GM12864 (cell line): ENCODE measurements at regions not wholly inside any gene's neighbourhood (a gene's known extent, or its start where the extent isn't known, plus 50 kb on each side); places are given as distances from the start of the nearest gene placed in this dataset.

ENCODE experiments used
- DNase-seq: peaks from one replicate; pipeline ENCODE4 v3.0.0-alpha.2; 2011; ENCODE audit warnings: low read depth
- H3K4me3 ChIP-seq: 2 replicates; pipeline ENCODE4 v1.5.1; 2011; ENCODE audit warnings: mild to moderate bottlenecking, low read depth, low read length, control low read depth
- TF ChIP-seq, protein P1 (sequence below): IDR thresholded peaks from 2 replicates; pipeline ENCODE4 v1.5.1; 2011; ENCODE audit warnings: low read depth, mild to moderate bottlenecking, moderate library complexity, low read length, control low read depth, inconsistent platforms; ENCODE audit errors: missing control alignments

DNA sequence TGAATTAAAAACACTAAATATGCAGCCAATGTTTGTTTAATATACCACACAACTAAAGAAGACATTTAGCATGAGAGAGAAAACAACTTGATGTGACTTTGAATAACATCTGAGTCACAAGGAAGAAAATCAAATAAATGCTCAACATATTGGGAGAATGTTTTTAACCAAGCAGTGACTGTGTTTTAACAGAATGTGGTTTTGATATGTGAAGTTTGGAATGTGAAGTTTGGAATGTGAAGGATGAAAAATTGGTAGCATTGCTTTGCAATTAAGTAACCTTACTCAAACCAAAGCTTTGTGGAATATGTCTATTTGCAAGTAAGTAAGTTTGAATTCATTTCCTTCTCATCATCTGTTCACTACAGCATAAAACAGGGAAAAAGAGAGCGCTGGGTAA lies 128.2 kb upstream of the DNAJC10 start:
- DNase-seq = no peak
- no peak overlapping the region for H3K4me3 ChIP-seq
- TF ChIP-seq, protein P1, sequence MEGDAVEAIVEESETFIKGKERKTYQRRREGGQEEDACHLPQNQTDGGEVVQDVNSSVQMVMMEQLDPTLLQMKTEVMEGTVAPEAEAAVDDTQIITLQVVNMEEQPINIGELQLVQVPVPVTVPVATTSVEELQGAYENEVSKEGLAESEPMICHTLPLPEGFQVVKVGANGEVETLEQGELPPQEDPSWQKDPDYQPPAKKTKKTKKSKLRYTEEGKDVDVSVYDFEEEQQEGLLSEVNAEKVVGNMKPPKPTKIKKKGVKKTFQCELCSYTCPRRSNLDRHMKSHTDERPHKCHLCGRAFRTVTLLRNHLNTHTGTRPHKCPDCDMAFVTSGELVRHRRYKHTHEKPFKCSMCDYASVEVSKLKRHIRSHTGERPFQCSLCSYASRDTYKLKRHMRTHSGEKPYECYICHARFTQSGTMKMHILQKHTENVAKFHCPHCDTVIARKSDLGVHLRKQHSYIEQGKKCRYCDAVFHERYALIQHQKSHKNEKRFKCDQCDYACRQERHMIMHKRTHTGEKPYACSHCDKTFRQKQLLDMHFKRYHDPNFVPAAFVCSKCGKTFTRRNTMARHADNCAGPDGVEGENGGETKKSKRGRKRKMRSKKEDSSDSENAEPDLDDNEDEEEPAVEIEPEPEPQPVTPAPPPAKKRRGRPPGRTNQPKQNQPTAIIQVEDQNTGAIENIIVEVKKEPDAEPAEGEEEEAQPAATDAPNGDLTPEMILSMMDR = no peak

DNA sequence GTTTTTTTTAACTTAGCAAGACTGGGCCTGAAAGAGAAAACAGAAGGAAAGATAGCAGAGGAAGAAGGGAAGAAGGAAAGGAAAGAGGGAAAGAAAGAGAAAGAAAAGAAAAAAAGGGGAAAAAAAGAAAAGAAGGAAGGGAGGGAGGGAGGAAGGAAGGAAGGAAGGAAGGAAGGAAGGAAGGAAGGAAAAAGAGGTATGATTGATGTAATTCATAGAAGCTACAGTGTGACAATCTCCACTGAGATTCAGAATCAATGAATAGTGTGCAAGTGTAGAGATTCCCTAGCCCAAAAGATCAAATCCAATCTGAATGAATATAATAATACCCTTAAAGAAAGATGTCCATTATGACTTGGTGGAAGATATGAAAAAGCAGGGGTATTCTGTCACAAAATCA lies 126.9 kb upstream of the DNAJC10 start:
- no peak for DNase-seq
- TF ChIP-seq, protein P1 = no peak
- H3K4me3 ChIP-seq = no peak overlapping the region

DNA sequence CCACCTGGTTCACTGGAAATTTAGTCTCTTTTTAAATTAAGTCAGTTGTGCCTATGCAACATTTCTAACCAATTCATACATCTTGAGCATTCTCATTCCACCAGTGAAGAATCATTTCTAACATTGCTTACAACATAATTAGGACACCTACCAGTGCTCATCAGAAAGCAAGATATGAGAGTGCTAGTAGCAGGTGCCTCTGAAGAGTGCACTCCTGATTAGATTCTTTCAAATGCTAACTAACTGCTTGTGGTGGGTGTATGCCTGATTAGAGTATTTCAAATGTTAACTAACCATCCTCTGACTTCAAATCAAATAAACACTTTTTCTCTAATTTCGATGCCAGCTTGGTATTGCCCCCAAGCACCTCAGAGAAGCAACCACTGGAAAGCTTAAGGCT lies 124.3 kb upstream of the DNAJC10 start:
- DNase-seq = no peak
- TF ChIP-seq, protein P1 = no peak
- H3K4me3 ChIP-seq = no peak overlapping the region

DNA sequence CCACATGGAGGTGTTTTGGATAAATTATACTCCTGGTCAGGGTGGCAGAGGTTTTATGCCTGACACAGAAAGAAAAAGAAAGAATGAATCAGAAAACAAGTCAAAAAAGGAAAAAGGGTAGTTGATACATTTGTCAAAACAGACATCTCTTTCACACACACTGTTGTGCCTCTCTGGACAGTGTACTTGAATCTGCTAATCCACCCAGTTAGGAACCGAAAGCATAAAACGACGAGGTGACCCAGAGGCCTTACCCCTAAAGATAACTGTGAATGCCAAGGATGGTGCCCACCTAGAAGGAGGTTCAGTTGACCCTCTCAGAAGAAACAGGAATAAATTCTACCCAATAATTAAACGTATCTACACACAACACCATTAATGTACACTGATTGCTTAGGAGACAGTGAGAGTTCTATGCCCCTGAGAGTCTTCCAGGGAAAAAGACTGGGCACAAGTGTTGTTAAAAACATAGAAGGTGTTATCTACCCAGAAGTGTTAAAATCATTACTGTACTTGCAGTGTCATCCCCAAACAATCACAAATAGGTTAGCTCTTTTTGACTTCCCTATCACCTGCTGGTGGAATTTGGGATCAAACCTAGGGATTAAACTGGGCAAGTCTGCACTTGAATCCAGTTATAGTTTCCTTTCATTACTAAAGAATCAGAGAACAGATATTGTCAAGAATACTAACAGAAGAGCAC lies 123.2 kb upstream of the DNAJC10 start:
- H3K4me3 ChIP-seq = no peak overlapping the region
- no peak for DNase-seq
- TF ChIP-seq, protein P1 = no peak

DNA sequence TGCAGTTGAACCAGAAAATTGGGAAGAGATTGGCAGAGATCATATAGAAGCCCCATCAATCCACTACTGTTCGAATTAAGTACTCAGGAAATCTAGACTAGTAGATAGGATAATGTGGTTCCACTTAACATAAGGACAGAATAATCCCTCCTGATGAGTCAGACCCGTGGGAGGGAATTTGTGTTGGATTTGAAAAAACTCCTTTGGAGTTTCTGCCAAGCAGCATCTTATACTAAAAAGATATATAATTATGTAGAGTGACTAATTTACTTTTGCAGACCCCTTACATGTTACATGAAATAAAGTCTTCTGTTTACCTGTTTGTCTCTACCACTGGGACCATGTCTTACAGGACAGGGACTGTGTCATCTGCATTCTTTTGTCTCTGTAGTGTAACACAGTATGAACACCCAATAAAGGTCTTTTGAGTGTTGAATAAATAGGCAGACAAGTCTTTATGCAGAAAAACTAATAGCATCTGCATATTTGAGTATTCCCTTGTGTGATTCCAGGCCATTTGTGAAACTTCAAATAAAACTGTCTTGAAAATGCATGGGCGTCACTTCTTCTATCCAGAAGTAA lies 122.6 kb upstream of the DNAJC10 start:
- DNase-seq = no peak
- no peak overlapping the region for H3K4me3 ChIP-seq
- TF ChIP-seq, protein P1 = no peak

DNA sequence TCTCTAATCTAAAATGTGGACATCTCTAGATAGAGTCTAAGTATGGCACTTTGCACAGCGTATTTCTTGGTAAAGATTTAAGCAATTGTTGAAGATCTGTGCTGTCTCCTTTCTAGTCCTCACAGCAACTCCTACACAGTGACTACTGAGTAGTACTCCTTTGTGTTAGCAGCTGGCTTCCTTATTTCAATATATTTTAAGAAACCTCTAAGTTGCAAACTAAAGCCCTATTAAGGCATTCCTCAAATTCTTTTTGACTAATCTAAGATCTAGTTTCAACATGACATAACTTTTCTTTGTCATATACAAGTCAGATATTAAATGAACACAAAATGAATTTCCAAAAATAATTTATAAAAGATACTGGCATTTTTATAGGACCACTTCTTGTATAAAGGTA lies 121.8 kb upstream of the DNAJC10 start:
- TF ChIP-seq, protein P1 = no peak
- H3K4me3 ChIP-seq = no peak overlapping the region
- DNase-seq = no peak

DNA sequence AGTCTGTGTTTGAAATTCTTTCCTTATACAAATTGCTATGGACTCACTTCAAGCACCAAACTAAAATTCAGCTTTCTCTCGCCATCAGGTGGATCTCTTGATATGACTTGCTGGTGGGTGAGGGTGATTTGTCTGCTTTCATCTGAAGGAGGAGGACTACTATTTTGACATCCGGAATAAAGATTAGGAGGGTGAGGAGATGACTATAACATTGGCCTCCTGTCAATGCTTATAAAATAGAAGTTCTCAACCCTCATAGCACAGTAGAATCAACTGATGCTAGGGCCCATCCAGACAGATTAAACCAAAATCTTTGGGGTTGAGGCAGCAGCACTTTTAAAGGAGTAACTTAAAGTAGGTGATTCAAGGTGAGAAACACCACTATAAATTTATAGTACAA lies 120.4 kb upstream of the DNAJC10 start:
- no peak for DNase-seq
- TF ChIP-seq, protein P1 = no peak
- no peak overlapping the region for H3K4me3 ChIP-seq
